ENCODE measurements at regions not wholly inside any gene's neighbourhood (a gene's known extent, or its start where the extent isn't known, plus 50 kb on each side); places are given as distances from the start of the nearest gene placed in this dataset.

- no peak for TF ChIP-seq CTCF (IDR thresholded peaks at IDR 0.05)
- no peak for TF ChIP-seq TEAD4 (IDR thresholded peaks at IDR 0.05; ENCODE audit: borderline replicate concordance, insufficient read depth)
- TF ChIP-seq NRF1 (IDR thresholded peaks at IDR 0.05; ENCODE audit: low read depth, low read length) = no peak
Measured at GRCh38 chr15:91529534-91529933, 324.0 kb upstream of the SLCO3A1 start.
